ENCODE measurements at regions not wholly inside any gene's neighbourhood (a gene's known extent, or its start where the extent isn't known, plus 50 kb on each side); places are given as distances from the start of the nearest gene placed in this dataset.

DNA sequence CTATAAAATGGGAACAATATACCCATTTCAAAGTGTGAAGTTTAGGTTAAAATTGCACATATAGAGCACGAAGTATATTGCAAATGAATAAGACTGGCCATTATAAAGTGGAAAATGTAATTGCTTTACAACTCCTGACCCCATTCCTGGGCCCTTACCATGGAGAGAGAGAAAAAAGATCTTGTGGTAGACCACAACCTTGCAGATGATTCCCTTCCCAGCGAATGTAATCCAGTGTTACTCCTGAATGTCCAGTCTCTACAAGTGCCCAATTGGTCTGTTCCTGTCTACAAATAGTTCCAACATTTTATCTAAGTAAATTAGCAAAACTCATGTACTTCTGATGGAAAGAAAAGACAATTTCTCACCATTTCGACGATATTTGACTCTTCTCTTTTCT, 184.1 kb upstream of the LNX1 start:
- Histone ChIP-seq H3K27me3 (ENCODE audit: insufficient read depth, poor library complexity, severe bottlenecking) (no peaks in the 10 kb centered on the region), H3K27ac (replicated peaks) (no peak overlapping the region), H3K4me3 (replicated peaks; ENCODE audit: insufficient read depth, low read length) (no peak overlapping the region)
- DNase-seq (ENCODE audit: low read depth in 1 of 2, low spot score in 1 of 2): no peak
- TF ChIP-seq, protein P1, sequence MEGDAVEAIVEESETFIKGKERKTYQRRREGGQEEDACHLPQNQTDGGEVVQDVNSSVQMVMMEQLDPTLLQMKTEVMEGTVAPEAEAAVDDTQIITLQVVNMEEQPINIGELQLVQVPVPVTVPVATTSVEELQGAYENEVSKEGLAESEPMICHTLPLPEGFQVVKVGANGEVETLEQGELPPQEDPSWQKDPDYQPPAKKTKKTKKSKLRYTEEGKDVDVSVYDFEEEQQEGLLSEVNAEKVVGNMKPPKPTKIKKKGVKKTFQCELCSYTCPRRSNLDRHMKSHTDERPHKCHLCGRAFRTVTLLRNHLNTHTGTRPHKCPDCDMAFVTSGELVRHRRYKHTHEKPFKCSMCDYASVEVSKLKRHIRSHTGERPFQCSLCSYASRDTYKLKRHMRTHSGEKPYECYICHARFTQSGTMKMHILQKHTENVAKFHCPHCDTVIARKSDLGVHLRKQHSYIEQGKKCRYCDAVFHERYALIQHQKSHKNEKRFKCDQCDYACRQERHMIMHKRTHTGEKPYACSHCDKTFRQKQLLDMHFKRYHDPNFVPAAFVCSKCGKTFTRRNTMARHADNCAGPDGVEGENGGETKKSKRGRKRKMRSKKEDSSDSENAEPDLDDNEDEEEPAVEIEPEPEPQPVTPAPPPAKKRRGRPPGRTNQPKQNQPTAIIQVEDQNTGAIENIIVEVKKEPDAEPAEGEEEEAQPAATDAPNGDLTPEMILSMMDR (IDR thresholded peaks at IDR 0.05; ENCODE audit: insufficient read depth, low read length): no peak
- TF ChIP-seq GABPA (IDR thresholded peaks at IDR 0.05; ENCODE audit: low read depth) (no peak), SPI1 (IDR thresholded peaks at IDR 0.05; ENCODE audit: borderline replicate concordance, low read depth) (no peak), POLR2AphosphoS5 (IDR thresholded peaks at IDR 0.05; ENCODE audit: low read depth) (no peak)
- TF ChIP-seq, protein P2, sequence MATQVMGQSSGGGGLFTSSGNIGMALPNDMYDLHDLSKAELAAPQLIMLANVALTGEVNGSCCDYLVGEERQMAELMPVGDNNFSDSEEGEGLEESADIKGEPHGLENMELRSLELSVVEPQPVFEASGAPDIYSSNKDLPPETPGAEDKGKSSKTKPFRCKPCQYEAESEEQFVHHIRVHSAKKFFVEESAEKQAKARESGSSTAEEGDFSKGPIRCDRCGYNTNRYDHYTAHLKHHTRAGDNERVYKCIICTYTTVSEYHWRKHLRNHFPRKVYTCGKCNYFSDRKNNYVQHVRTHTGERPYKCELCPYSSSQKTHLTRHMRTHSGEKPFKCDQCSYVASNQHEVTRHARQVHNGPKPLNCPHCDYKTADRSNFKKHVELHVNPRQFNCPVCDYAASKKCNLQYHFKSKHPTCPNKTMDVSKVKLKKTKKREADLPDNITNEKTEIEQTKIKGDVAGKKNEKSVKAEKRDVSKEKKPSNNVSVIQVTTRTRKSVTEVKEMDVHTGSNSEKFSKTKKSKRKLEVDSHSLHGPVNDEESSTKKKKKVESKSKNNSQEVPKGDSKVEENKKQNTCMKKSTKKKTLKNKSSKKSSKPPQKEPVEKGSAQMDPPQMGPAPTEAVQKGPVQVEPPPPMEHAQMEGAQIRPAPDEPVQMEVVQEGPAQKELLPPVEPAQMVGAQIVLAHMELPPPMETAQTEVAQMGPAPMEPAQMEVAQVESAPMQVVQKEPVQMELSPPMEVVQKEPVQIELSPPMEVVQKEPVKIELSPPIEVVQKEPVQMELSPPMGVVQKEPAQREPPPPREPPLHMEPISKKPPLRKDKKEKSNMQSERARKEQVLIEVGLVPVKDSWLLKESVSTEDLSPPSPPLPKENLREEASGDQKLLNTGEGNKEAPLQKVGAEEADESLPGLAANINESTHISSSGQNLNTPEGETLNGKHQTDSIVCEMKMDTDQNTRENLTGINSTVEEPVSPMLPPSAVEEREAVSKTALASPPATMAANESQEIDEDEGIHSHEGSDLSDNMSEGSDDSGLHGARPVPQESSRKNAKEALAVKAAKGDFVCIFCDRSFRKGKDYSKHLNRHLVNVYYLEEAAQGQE (IDR thresholded peaks at IDR 0.05; ENCODE audit: insufficient replicate concordance, low read depth): no peak

GRCh38 chr4:53771326-53771725, 180.0 kb upstream of the LNX1 start:
- Histone ChIP-seq H3K27ac (replicated peaks) (no peak overlapping the region), H3K27me3 (ENCODE audit: insufficient read depth, poor library complexity, severe bottlenecking) (no peaks in the 10 kb centered on the region), H3K4me3 (replicated peaks; ENCODE audit: insufficient read depth, low read length) (no peak overlapping the region)
- no peak for TF ChIP-seq SPI1 (IDR thresholded peaks at IDR 0.05; ENCODE audit: borderline replicate concordance, low read depth)
- no peak for DNase-seq (ENCODE audit: low read depth in 1 of 2, low spot score in 1 of 2)

- Histone ChIP-seq H3K27ac (replicated peaks) (no peak overlapping the region), H3K4me3 (replicated peaks; ENCODE audit: insufficient read depth, low read length) (no peak overlapping the region), H3K27me3 (ENCODE audit: insufficient read depth, poor library complexity, severe bottlenecking) (no peaks in the 10 kb centered on the region)
- DNase-seq (ENCODE audit: low read depth in 1 of 2, low spot score in 1 of 2): no peak
- TF ChIP-seq GABPA (IDR thresholded peaks at IDR 0.05; ENCODE audit: low read depth) (no peak), SPI1 (IDR thresholded peaks at IDR 0.05; ENCODE audit: borderline replicate concordance, low read depth) (no peak), POLR2AphosphoS5 (IDR thresholded peaks at IDR 0.05; ENCODE audit: low read depth) (no peak)
- TF ChIP-seq, protein P2 (IDR thresholded peaks at IDR 0.05; ENCODE audit: insufficient replicate concordance, low read depth): no peak
These were observed 176.2 kb upstream of the LNX1 start for GRCh38 chr4:53767482-53767881.

DNA sequence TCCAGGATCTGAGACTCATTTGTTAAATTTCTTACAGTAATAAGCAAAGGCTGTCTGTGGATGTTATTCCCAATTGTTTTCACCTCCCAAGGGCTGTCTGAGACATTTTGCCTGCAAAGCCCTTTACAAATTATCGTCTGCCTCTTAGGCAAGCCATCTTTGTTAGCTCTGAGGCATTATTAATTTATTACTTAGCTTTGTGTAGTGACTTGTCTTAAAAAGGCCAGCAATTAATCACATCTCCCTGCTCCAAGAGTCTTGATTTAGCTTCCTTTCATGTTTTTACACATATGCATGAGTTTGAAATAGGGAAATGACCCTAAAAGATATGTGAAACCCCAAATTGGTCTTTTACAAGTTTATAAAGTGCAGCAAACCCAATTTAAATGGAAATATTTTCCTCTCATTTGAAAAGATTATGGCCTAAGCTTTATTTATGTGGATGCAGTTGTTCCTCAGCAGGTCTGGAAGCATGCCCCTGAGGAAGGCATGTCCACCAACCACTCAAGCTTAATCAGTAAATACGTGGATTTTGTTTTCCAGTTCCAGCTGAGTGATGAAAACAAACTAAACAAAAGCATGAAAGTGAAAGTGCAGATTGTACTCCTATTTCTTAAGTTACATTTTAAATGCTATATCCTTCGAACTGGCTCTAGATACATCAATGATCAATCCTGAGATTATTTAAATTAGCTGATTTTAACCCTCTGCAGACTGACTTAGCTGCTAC, 173.6 kb upstream of the LNX1 start:
- no peak overlapping the region for H3K27ac ChIP-seq (replicated peaks)

More for the DNA sequence above, 173.6 kb upstream of the LNX1 start:
- DNase-seq (ENCODE audit: low read depth in 1 of 2, low spot score in 1 of 2): no peak
- TF ChIP-seq, protein P2 (IDR thresholded peaks at IDR 0.05; ENCODE audit: insufficient replicate concordance, low read depth): no peak
- no peak for TF ChIP-seq GABPA (IDR thresholded peaks at IDR 0.05; ENCODE audit: low read depth)
- no peak for TF ChIP-seq POLR2AphosphoS5 (IDR thresholded peaks at IDR 0.05; ENCODE audit: low read depth)
- TF ChIP-seq, protein P1 (IDR thresholded peaks at IDR 0.05; ENCODE audit: insufficient read depth, low read length): no peak
- no peak for TF ChIP-seq SPI1 (IDR thresholded peaks at IDR 0.05; ENCODE audit: borderline replicate concordance, low read depth)
- Histone ChIP-seq H3K27me3 (ENCODE audit: insufficient read depth, poor library complexity, severe bottlenecking) (no peaks in the 10 kb centered on the region), H3K4me3 (replicated peaks; ENCODE audit: insufficient read depth, low read length) (no peak overlapping the region)
